Endothelial cell of umbilical vein (primary cell): ENCODE measurements at regions not wholly inside any gene's neighbourhood (a gene's known extent, or its start where the extent isn't known, plus 50 kb on each side); places are given as distances from the start of the nearest gene placed in this dataset.

Experiments used
- BruUV-seq: library from RNA; stranded (reverse); fragments of 400-500 nt; replicated peaks from 2 replicates; lab custom pipeline; 2021; lab: Mats Ljungman, UMichigan
- CTCF ChIA-PET: fragments of 300-600, 350-600 bp; sonication (Branson Sonifier 250); formaldehyde crosslinking; loops from one replicate; lab custom pipeline; 2021; ENCODE audit warnings: antibody characterized with exemption, inconsistent platforms; lab: Charles Lee
- POLR2A ChIA-PET: fragments of 300-600, 350-600 bp; sonication (Branson Sonifier 250); formaldehyde crosslinking; loops from one replicate; lab custom pipeline; 2021; ENCODE audit warnings: antibody characterized with exemption, inconsistent platforms; lab: Charles Lee
- DNase-seq: peaks from one replicate; pipeline ENCODE4 v3.0.0-alpha.2; 2011; ENCODE audit warnings: low read depth, low spot score
- FAIRE-seq: peaks from 2 replicates; lab custom pipeline; 2011; peaks lifted over from hg19 to GRCh38; lab: Jason Lieb, UNC
- H2AFZ ChIP-seq: 2 replicates; pipeline ENCODE4 v1.6.0; 2012; ENCODE audit warnings: low read depth, low read length, control low read depth, inconsistent platforms
- H3K27ac ChIP-seq: 2 replicates; pipeline ENCODE4 v1.5.1; 2011; ENCODE audit warnings: low read depth, mild to moderate bottlenecking, control low read depth, low read length, moderate library complexity; ENCODE audit not compliant: insufficient read depth
- H3K27me3 ChIP-seq, 2 experiments: 2 replicates each; pipeline versions ENCODE4 v1.6.0 to v1.6.1; 2011; ENCODE audit warnings: low read length in 2 of 2, mixed read lengths in 1 of 2; ENCODE audit not compliant: control insufficient read depth in 2 of 2, insufficient read depth in 2 of 2
- H3K36me3 ChIP-seq, 2 experiments: 2 replicates in 1 of 2; 3 replicates in 1 of 2; pipeline ENCODE4 v1.5.1; 2011; ENCODE audit warnings: low read length in 2 of 2, mild to moderate bottlenecking in 1 of 2, moderate library complexity in 1 of 2; ENCODE audit not compliant: control insufficient read depth in 2 of 2, insufficient read depth in 2 of 2; ENCODE audit errors: extremely low read depth in 1 of 2
- H3K4me1 ChIP-seq: 3 replicates; pipeline ENCODE4 v1.5.1; 2011; ENCODE audit warnings: mild to moderate bottlenecking, low read length; ENCODE audit not compliant: control insufficient read depth, insufficient read depth; ENCODE audit errors: extremely low read depth
- H3K4me2 ChIP-seq: 2 replicates; pipeline ENCODE4 v1.6.1; 2011; ENCODE audit warnings: low read length, control low read depth, mixed read lengths; ENCODE audit not compliant: insufficient read depth
- H3K4me3 ChIP-seq, 3 experiments: fragments of 200-600 bp in 1 of 3; sonication (generic), shearing (Covaris generic) in 1 of 3; replicated peaks in 1 of 3; 2 replicates each; pipeline ENCODE4 v1.5.1; 2011 to 2016; ENCODE audit warnings: control low read depth in 3 of 3, low read length in 3 of 3, mild to moderate bottlenecking in 2 of 3, inconsistent platforms in 1 of 3, low read depth in 1 of 3, moderate library complexity in 1 of 3; ENCODE audit not compliant: insufficient read depth in 1 of 3
- H3K79me2 ChIP-seq: 2 replicates; pipeline ENCODE4 v1.6.0; 2012; ENCODE audit warnings: low read length, inconsistent platforms; ENCODE audit not compliant: control insufficient read depth, insufficient read depth
- H3K9ac ChIP-seq: replicated peaks from 2 replicates; pipeline ENCODE3; 2011; ENCODE audit warnings: low read length, control low read depth; ENCODE audit not compliant: insufficient read depth; ENCODE audit errors: extremely low read depth
- H3K9me1 ChIP-seq: replicated peaks from 3 replicates; pipeline ENCODE4 v1.6.0; 2011; ENCODE audit warnings: mild to moderate bottlenecking, low read length; ENCODE audit not compliant: control insufficient read depth, insufficient read depth; ENCODE audit errors: extremely low read depth
- H3K9me3 ChIP-seq: replicated peaks from 2 replicates; pipeline ENCODE4 v1.5.1; 2012; ENCODE audit warnings: low read length, inconsistent platforms; ENCODE audit not compliant: control insufficient read depth, insufficient read depth
- H4K20me1 ChIP-seq: replicated peaks from 2 replicates; pipeline ENCODE3; 2011; ENCODE audit warnings: mild to moderate bottlenecking, low read length; ENCODE audit not compliant: control insufficient read depth, insufficient read depth; ENCODE audit errors: extremely low read depth
- CTCF ChIP-seq, 2 donors: IDR thresholded peaks; 1 replicate in 1 of 2; 2 replicates in 1 of 2; pipeline ENCODE4 v1.5.1; 2011; ENCODE audit warnings: low read length in 2 of 2, mild to moderate bottlenecking in 2 of 2, moderate library complexity in 2 of 2, control low read depth in 1 of 2, inconsistent platforms in 1 of 2, low read depth in 1 of 2; ENCODE audit not compliant: insufficient read depth in 1 of 2; ENCODE audit errors: extremely low read depth in 1 of 2
- EZH2 ChIP-seq: IDR thresholded peaks from 2 replicates; pipeline ENCODE4 v1.6.1; 2012; ENCODE audit warnings: borderline replicate concordance, low read depth, mild to moderate bottlenecking, moderate library complexity, low read length, inconsistent platforms; ENCODE audit not compliant: severe bottlenecking
- FOS ChIP-seq: IDR thresholded peaks from 2 replicates; pipeline ENCODE4 v1.6.1; 2011; ENCODE audit warnings: mild to moderate bottlenecking, low read length, moderate library complexity, borderline replicate concordance; ENCODE audit not compliant: insufficient read depth
- GATA2 ChIP-seq: IDR thresholded peaks from 2 replicates; pipeline ENCODE4 v1.7.0; 2011; ENCODE audit warnings: low read depth, mild to moderate bottlenecking, moderate library complexity, mixed read lengths, low read length; ENCODE audit not compliant: insufficient read length, insufficient read depth
- JUN ChIP-seq: IDR thresholded peaks from 2 replicates; pipeline ENCODE4 v1.6.1; 2011; ENCODE audit warnings: borderline replicate concordance, low read depth; ENCODE audit not compliant: insufficient read length, insufficient read depth
- MYC ChIP-seq: IDR thresholded peaks from one replicate; pipeline ENCODE4 v1.6.1; 2011; ENCODE audit warnings: mild to moderate bottlenecking, low read depth, low read length
- POLR2A ChIP-seq: IDR thresholded peaks from 2 replicates; pipeline ENCODE4 v1.6.1; 2012; ENCODE audit warnings: low read depth, mild to moderate bottlenecking, control low read depth, low read length
- POLR2AphosphoS5 ChIP-seq: IDR thresholded peaks from 2 replicates; pipeline ENCODE4 v1.6.1; 2012; ENCODE audit warnings: low read depth, mild to moderate bottlenecking, control low read depth, low read length, moderate library complexity; ENCODE audit not compliant: insufficient read depth
- dilution Hi-C: fragments of 300-500 bp; cut with MboI; formaldehyde crosslinking; loops from one replicate; pipeline ENCODE4 v1.15.0; 2019; ENCODE audit warnings: low sequenced_read_pairs; ENCODE audit not compliant: extremely low pct_ligation_motif_present
- intact Hi-C: fragments of 100-400 bp; cut with micrococcal nuclease; formaldehyde crosslinking; loops from one replicate; pipeline ENCODE4 v1.10.0; 2022
- TF ChIP-seq, protein P1 (sequence below): IDR thresholded peaks from 2 replicates; pipeline ENCODE4 v1.6.1; 2011; ENCODE audit not compliant: insufficient read depth, insufficient read length

- H3K79me2 ChIP-seq: peaks cover 11% of the 10 kb centered on the region
- no peak overlapping the region for H3K4me3 ChIP-seq
- intact Hi-C loops: no loop called here
- H4K20me1 ChIP-seq: no peaks in the 10 kb centered on the region
- dilution Hi-C loops: no loop called here
- H3K9ac ChIP-seq: no peak overlapping the region
- H3K27ac ChIP-seq: no peak overlapping the region
- no peaks in the 10 kb centered on the region for H3K9me3 ChIP-seq
- no peaks in the 10 kb centered on the region for H3K9me1 ChIP-seq
- no TSS peak for BruUV-seq
- TF ChIP-seq MYC (no peak), CTCF (IDR thresholded peaks at IDR 0.05; ENCODE audit: extremely low read depth in 1 of 2, insufficient read depth in 1 of 2, low read depth in 1 of 2, low read length in 2 of 2) (no peak), GATA2 (no peak), EZH2 (no peak), JUN (no peak)
- FAIRE-seq (no peak), DNase-seq (peak; percentile 19)
- ChIA-PET POLR2A (no interaction called here), CTCF (interaction anchor here (0.8 to 1.6 kb wide), 5 partner anchors 11 to 21 kb away, joined by 3 to 4 read pairs (median 3); no protein-coding TSS in a partner anchor)
- no peaks in the 10 kb centered on the region for H3K4me1 ChIP-seq
- H3K4me2 ChIP-seq: no peak overlapping the region
- no peaks in the 10 kb centered on the region for H3K27me3 ChIP-seq
- no peak overlapping the region for H2AFZ ChIP-seq
- no peaks in the 10 kb centered on the region for H3K36me3 ChIP-seq
These were observed 102.6 kb upstream of the WDR11 start for GRCh38 chr10:120748519-120748918.

- Histone ChIP-seq H2AFZ (no peak overlapping the region), H3K4me2 (no peak overlapping the region), H3K27ac (no peak overlapping the region), H4K20me1 (no peaks in the 10 kb centered on the region), H3K9me1 (no peaks in the 10 kb centered on the region), H3K27me3 (no peaks in the 10 kb centered on the region), H3K9ac (no peak overlapping the region), H3K36me3 (no peaks in the 10 kb centered on the region), H3K9me3 (no peaks in the 10 kb centered on the region), H3K79me2 (peaks cover 11% of the 10 kb centered on the region), H3K4me3 (no peak overlapping the region), H3K4me1 (no peaks in the 10 kb centered on the region)
- no TSS peak for BruUV-seq
- DNase-seq (no peak), FAIRE-seq (no peak)
- TF ChIP-seq FOS: no peak
- TF ChIP-seq POLR2A: no peak
- TF ChIP-seq POLR2AphosphoS5: no peak
- TF ChIP-seq CTCF (IDR thresholded peaks at IDR 0.05; ENCODE audit: extremely low read depth in 1 of 2, insufficient read depth in 1 of 2, low read depth in 1 of 2, low read length in 2 of 2): no peak
- TF ChIP-seq, protein P1, sequence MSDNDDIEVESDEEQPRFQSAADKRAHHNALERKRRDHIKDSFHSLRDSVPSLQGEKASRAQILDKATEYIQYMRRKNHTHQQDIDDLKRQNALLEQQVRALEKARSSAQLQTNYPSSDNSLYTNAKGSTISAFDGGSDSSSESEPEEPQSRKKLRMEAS: no peak
- TF ChIP-seq JUN: no peak
- no peak for TF ChIP-seq MYC
- no peak for TF ChIP-seq EZH2
- no peak for TF ChIP-seq GATA2
- ChIA-PET CTCF (interaction anchor here (1.6 kb wide), 1 partner anchor 14 kb away, joined by 3 read pairs; no protein-coding TSS in a partner anchor), POLR2A (no interaction called here)
- dilution Hi-C loops: no loop called here
- intact Hi-C loops: no loop called here
These were observed 102.1 kb upstream of the WDR11 start for GRCh38 chr10:120749072-120749471.
